22Rv1 (cell line): ENCODE measurements at regions not wholly inside any gene's neighbourhood (a gene's known extent, or its start where the extent isn't known, plus 50 kb on each side); places are given as distances from the start of the nearest gene placed in this dataset.

Experiments used
- ZFX ChIP-seq: fragments of 450-650 bp; IDR thresholded peaks from 2 replicates; pipeline ENCODE4 v1.6.1; 2017; ENCODE audit warnings: antibody characterized with exemption, borderline replicate concordance
- TF ChIP-seq, protein P1 (sequence below): fragments of 450-650 bp; IDR thresholded peaks from 2 replicates; pipeline ENCODE4 v1.5.1; 2017; ENCODE audit warnings: mild to moderate bottlenecking

DNA sequence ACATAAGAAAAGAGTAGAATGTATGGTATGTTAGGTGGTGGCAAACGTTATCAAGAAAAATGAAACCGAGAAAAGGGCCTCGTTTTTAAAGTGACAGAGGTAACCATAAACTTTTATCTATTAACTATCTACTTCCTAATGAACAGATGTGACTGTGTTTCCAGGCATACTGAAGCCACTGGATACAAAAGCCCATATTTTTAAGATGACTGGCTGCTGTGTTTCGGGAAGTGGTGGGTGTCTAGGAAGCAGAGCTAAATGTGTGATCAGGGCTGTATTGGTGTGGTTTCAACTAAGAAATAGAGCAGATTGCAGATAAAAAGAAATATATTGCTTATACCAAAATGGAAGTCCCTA is 71.8 kb downstream of the CHRM3 start:
- TF ChIP-seq, protein P1, sequence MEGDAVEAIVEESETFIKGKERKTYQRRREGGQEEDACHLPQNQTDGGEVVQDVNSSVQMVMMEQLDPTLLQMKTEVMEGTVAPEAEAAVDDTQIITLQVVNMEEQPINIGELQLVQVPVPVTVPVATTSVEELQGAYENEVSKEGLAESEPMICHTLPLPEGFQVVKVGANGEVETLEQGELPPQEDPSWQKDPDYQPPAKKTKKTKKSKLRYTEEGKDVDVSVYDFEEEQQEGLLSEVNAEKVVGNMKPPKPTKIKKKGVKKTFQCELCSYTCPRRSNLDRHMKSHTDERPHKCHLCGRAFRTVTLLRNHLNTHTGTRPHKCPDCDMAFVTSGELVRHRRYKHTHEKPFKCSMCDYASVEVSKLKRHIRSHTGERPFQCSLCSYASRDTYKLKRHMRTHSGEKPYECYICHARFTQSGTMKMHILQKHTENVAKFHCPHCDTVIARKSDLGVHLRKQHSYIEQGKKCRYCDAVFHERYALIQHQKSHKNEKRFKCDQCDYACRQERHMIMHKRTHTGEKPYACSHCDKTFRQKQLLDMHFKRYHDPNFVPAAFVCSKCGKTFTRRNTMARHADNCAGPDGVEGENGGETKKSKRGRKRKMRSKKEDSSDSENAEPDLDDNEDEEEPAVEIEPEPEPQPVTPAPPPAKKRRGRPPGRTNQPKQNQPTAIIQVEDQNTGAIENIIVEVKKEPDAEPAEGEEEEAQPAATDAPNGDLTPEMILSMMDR: no peak
- TF ChIP-seq ZFX: no peak
